WTC11 (cell line): ENCODE measurements at regions not wholly inside any gene's neighbourhood (a gene's known extent, or its start where the extent isn't known, plus 50 kb on each side); places are given as distances from the start of the nearest gene placed in this dataset.

Experiments used
- ATF1 ChIP-seq: sonication (generic); formaldehyde crosslinking; IDR thresholded peaks from 2 replicates; pipeline ENCODE4 v1.8.1; 2023; ENCODE audit warnings: mild to moderate bottlenecking, moderate library complexity, missing genetic modification reagents
- FOXJ3 ChIP-seq: sonication (generic); formaldehyde crosslinking; IDR thresholded peaks from 2 replicates; pipeline ENCODE4 v1.9.0; 2021; ENCODE audit warnings: missing genetic modification reagents, mild to moderate bottlenecking, borderline replicate concordance
- JAZF1 ChIP-seq: fragments of 250-450 bp; sonication (Bioruptor Pico); IDR thresholded peaks from 2 replicates; pipeline ENCODE4 v1.9.0; 2021; ENCODE audit warnings: moderate library complexity, mild to moderate bottlenecking, inconsistent platforms
- JUN ChIP-seq: sonication (generic); formaldehyde crosslinking; IDR thresholded peaks from 2 replicates; pipeline ENCODE4 v1.8.0; 2023; ENCODE audit warnings: mild to moderate bottlenecking, missing genetic modification reagents
- NR2C2 ChIP-seq: sonication (generic); formaldehyde crosslinking; IDR thresholded peaks from 2 replicates; pipeline ENCODE4 v1.8.0; 2022; ENCODE audit warnings: mild to moderate bottlenecking, missing genetic modification reagents
- SP1 ChIP-seq: sonication (generic); formaldehyde crosslinking; conservative IDR thresholded peaks from 2 replicates; pipeline ENCODE4 v1.8.1; 2022; ENCODE audit warnings: missing genetic modification reagents
- TF ChIP-seq, protein P1 (sequence below): fragments of 200-600 bp; IDR thresholded peaks from 2 replicates; pipeline ENCODE4 v1.8.0; 2022; ENCODE audit warnings: antibody characterized with exemption
- TF ChIP-seq, protein P2 (sequence below): sonication (generic); formaldehyde crosslinking; IDR thresholded peaks from 2 replicates; pipeline ENCODE4 v1.8.1; 2023; ENCODE audit warnings: mild to moderate bottlenecking, missing genetic modification reagents, borderline replicate concordance
- TF ChIP-seq, protein P3 (sequence below): sonication (generic); formaldehyde crosslinking; IDR thresholded peaks from 2 replicates; pipeline ENCODE4 v1.8.0; 2022; ENCODE audit warnings: mild to moderate bottlenecking, missing genetic modification reagents

DNA sequence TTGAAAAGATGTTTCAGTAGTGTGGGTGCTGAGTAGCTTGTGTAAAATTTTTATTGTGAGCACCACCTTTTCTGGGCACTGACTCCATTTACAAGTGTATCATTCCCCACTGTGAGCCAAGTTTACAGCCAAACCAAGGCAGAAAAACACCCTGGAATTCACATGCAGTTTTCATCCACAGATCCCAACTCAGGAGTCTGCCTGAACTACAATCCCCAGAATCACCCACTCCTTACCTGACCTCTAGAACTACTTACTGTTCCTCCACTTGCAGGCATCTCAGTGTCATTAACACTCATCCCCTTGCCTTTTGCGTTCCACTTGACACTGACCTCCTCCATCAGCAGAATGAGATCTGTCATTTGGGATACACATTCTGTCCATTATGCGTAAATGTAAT, 2042.6 kb upstream of the CDH6 start:
- TF ChIP-seq SP1 (CRISPR knock-in tag) (no peak), JAZF1 (CRISPR knock-in tag) (no peak), JUN (CRISPR knock-in tag) (no peak), FOXJ3 (CRISPR knock-in tag) (no peak), ATF1 (CRISPR knock-in tag) (no peak), NR2C2 (CRISPR knock-in tag) (no peak)
- TF ChIP-seq, protein P1, sequence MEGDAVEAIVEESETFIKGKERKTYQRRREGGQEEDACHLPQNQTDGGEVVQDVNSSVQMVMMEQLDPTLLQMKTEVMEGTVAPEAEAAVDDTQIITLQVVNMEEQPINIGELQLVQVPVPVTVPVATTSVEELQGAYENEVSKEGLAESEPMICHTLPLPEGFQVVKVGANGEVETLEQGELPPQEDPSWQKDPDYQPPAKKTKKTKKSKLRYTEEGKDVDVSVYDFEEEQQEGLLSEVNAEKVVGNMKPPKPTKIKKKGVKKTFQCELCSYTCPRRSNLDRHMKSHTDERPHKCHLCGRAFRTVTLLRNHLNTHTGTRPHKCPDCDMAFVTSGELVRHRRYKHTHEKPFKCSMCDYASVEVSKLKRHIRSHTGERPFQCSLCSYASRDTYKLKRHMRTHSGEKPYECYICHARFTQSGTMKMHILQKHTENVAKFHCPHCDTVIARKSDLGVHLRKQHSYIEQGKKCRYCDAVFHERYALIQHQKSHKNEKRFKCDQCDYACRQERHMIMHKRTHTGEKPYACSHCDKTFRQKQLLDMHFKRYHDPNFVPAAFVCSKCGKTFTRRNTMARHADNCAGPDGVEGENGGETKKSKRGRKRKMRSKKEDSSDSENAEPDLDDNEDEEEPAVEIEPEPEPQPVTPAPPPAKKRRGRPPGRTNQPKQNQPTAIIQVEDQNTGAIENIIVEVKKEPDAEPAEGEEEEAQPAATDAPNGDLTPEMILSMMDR = no peak
- TF ChIP-seq, protein P2, sequence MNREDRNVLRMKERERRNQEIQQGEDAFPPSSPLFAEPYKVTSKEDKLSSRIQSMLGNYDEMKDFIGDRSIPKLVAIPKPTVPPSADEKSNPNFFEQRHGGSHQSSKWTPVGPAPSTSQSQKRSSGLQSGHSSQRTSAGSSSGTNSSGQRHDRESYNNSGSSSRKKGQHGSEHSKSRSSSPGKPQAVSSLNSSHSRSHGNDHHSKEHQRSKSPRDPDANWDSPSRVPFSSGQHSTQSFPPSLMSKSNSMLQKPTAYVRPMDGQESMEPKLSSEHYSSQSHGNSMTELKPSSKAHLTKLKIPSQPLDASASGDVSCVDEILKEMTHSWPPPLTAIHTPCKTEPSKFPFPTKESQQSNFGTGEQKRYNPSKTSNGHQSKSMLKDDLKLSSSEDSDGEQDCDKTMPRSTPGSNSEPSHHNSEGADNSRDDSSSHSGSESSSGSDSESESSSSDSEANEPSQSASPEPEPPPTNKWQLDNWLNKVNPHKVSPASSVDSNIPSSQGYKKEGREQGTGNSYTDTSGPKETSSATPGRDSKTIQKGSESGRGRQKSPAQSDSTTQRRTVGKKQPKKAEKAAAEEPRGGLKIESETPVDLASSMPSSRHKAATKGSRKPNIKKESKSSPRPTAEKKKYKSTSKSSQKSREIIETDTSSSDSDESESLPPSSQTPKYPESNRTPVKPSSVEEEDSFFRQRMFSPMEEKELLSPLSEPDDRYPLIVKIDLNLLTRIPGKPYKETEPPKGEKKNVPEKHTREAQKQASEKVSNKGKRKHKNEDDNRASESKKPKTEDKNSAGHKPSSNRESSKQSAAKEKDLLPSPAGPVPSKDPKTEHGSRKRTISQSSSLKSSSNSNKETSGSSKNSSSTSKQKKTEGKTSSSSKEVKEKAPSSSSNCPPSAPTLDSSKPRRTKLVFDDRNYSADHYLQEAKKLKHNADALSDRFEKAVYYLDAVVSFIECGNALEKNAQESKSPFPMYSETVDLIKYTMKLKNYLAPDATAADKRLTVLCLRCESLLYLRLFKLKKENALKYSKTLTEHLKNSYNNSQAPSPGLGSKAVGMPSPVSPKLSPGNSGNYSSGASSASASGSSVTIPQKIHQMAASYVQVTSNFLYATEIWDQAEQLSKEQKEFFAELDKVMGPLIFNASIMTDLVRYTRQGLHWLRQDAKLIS (CRISPR knock-in tag) = no peak
- TF ChIP-seq, protein P3, sequence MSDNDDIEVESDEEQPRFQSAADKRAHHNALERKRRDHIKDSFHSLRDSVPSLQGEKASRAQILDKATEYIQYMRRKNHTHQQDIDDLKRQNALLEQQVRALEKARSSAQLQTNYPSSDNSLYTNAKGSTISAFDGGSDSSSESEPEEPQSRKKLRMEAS = no peak
